ENCODE measurements at regions not wholly inside any gene's neighbourhood (a gene's known extent, or its start where the extent isn't known, plus 50 kb on each side); places are given as distances from the start of the nearest gene placed in this dataset.

GRCh38 chr3:6799264-6799915 is 61.5 kb upstream of the GRM7 start:
- no peak overlapping the region for H3K27ac Mint-ChIP-seq
- H3K27ac ChIP-seq (ENCODE audit: low read depth, low read length) = no peak overlapping the region
- no peaks in the 10 kb centered on the region for H3K4me1 ChIP-seq (ENCODE audit: control insufficient read depth in 2 of 2, insufficient read depth in 2 of 2, low read length in 2 of 2)
- ChIA-PET POLR2A (no interaction called here), CTCF (no interaction called here)
- H3K27me3 ChIP-seq (ENCODE audit: control insufficient read depth in 2 of 2, insufficient read depth in 2 of 2, low read length in 2 of 2) = no peaks in the 10 kb centered on the region
- H3K9me3 Mint-ChIP-seq = peaks cover 0 to 3% (median 0%) of the 10 kb centered on the region in 11 donors
- no peak overlapping the region for H3K4me3 ChIP-seq (ENCODE audit: low read length)
- H3K36me3 ChIP-seq (ENCODE audit: control insufficient read depth in 2 of 3, insufficient read depth in 3 of 3, low read length in 3 of 3) = no peaks in the 10 kb centered on the region
- no peaks in the 10 kb centered on the region for H3K9me3 ChIP-seq (ENCODE audit: control insufficient read depth in 2 of 3, low read length in 3 of 3)
- DNase-seq (peak in 3 of 9 donors; percentile 1 to 26 (median 12)), ATAC-seq (peak; percentile 50)
- intact Hi-C loops (cut with micrococcal nuclease) = no loop called here
- no peaks in the 10 kb centered on the region for H3K27me3 Mint-ChIP-seq
- H3K36me3 Mint-ChIP-seq = no peaks in the 10 kb centered on the region
- H3K4me3 Mint-ChIP-seq = no peak overlapping the region
- no peaks in the 10 kb centered on the region for H3K4me1 Mint-ChIP-seq

- H3K27ac ChIP-seq (ENCODE audit: low read depth, low read length) = no peak overlapping the region
- Mint-ChIP-seq H3K27ac (no peak overlapping the region), H3K36me3 (no peaks in the 10 kb centered on the region), H3K4me1 (no peaks in the 10 kb centered on the region), H3K4me3 (no peak overlapping the region), H3K9me3 (peaks cover 0 to 9% (median 0%) of the 10 kb centered on the region in 11 donors), H3K27me3 (peaks cover 0 to 5% (median 0%) of the 10 kb centered on the region in 5 donors)
- H3K27me3 ChIP-seq (ENCODE audit: control insufficient read depth in 2 of 2, insufficient read depth in 2 of 2, low read length in 2 of 2) = no peaks in the 10 kb centered on the region
- no peaks in the 10 kb centered on the region for H3K9me3 ChIP-seq (ENCODE audit: control insufficient read depth in 2 of 3, low read length in 3 of 3)
- CTCF ChIA-PET = no interaction called here
- ATAC-seq = no peak
- POLR2A ChIA-PET = no interaction called here
- DNase-seq = no peak
- no peak overlapping the region for H3K4me3 ChIP-seq (ENCODE audit: low read length)
- no peaks in the 10 kb centered on the region for H3K36me3 ChIP-seq (ENCODE audit: control insufficient read depth in 2 of 3, insufficient read depth in 3 of 3, low read length in 3 of 3)
- intact Hi-C loops (cut with micrococcal nuclease) = no loop called here
- H3K4me1 ChIP-seq (ENCODE audit: control insufficient read depth in 2 of 2, insufficient read depth in 2 of 2, low read length in 2 of 2) = no peaks in the 10 kb centered on the region
Measured at GRCh38 chr3:6803619-6804018, 57.3 kb upstream of the GRM7 start.

- Histone ChIP-seq H3K4me3 (ENCODE audit: low read length) (no peak overlapping the region), H3K27ac (ENCODE audit: low read depth, low read length) (no peak overlapping the region), H3K36me3 (ENCODE audit: control insufficient read depth in 2 of 3, insufficient read depth in 3 of 3, low read length in 3 of 3) (no peaks in the 10 kb centered on the region), H3K9me3 (ENCODE audit: control insufficient read depth in 2 of 3, low read length in 3 of 3) (no peaks in the 10 kb centered on the region), H3K27me3 (ENCODE audit: control insufficient read depth in 2 of 2, insufficient read depth in 2 of 2, low read length in 2 of 2) (no peaks in the 10 kb centered on the region), H3K4me1 (ENCODE audit: control insufficient read depth in 2 of 2, insufficient read depth in 2 of 2, low read length in 2 of 2) (no peaks in the 10 kb centered on the region)
- ChIA-PET POLR2A (no interaction called here), CTCF (no interaction called here)
- peaks cover 0 to 5% (median 0%) of the 10 kb centered on the region in 5 donors for H3K27me3 Mint-ChIP-seq
- intact Hi-C loops (cut with micrococcal nuclease) = no loop called here
- no peaks in the 10 kb centered on the region for H3K4me1 Mint-ChIP-seq
- no peaks in the 10 kb centered on the region for H3K36me3 Mint-ChIP-seq
- H3K4me3 Mint-ChIP-seq = no peak overlapping the region
- peaks cover 0 to 9% (median 0%) of the 10 kb centered on the region in 11 donors for H3K9me3 Mint-ChIP-seq
- ATAC-seq = no peak
- no peak overlapping the region for H3K27ac Mint-ChIP-seq
- no peak for DNase-seq
Measured at GRCh38 chr3:6805236-6805635, 55.7 kb upstream of the GRM7 start.

- Mint-ChIP-seq H3K4me1 (no peaks in the 10 kb centered on the region), H3K9me3 (peaks cover 0 to 12% (median 0%) of the 10 kb centered on the region in 11 donors), H3K27me3 (peaks cover 0 to 5% (median 0%) of the 10 kb centered on the region in 5 donors), H3K36me3 (no peaks in the 10 kb centered on the region), H3K4me3 (no peak overlapping the region), H3K27ac (no peak overlapping the region)
- DNase-seq (no peak), ATAC-seq (no peak)
- Histone ChIP-seq H3K36me3 (ENCODE audit: control insufficient read depth in 2 of 3, insufficient read depth in 3 of 3, low read length in 3 of 3) (no peaks in the 10 kb centered on the region), H3K27ac (ENCODE audit: low read depth, low read length) (no peak overlapping the region), H3K4me3 (ENCODE audit: low read length) (no peak overlapping the region), H3K27me3 (ENCODE audit: control insufficient read depth in 2 of 2, insufficient read depth in 2 of 2, low read length in 2 of 2) (no peaks in the 10 kb centered on the region), H3K9me3 (ENCODE audit: control insufficient read depth in 2 of 3, low read length in 3 of 3) (no peaks in the 10 kb centered on the region), H3K4me1 (ENCODE audit: control insufficient read depth in 2 of 2, insufficient read depth in 2 of 2, low read length in 2 of 2) (no peaks in the 10 kb centered on the region)
- ChIA-PET CTCF (no interaction called here), POLR2A (no interaction called here)
- intact Hi-C loops (cut with micrococcal nuclease) = no loop called here
Measured at GRCh38 chr3:6806991-6807390, 53.9 kb upstream of the GRM7 start.

GRCh38 chr3:6807967-6808588 is 52.8 kb upstream of the GRM7 start:
- no peaks in the 10 kb centered on the region for H3K9me3 ChIP-seq (ENCODE audit: control insufficient read depth in 2 of 3, low read length in 3 of 3)
- peaks cover 0 to 12% (median 0%) of the 10 kb centered on the region in 11 donors for H3K9me3 Mint-ChIP-seq
- H3K4me1 ChIP-seq (ENCODE audit: control insufficient read depth in 2 of 2, insufficient read depth in 2 of 2, low read length in 2 of 2) = no peaks in the 10 kb centered on the region
- H3K27me3 Mint-ChIP-seq = peaks cover 0 to 5% (median 0%) of the 10 kb centered on the region in 5 donors
- H3K27ac Mint-ChIP-seq = no peak overlapping the region
- H3K36me3 ChIP-seq (ENCODE audit: control insufficient read depth in 2 of 3, insufficient read depth in 3 of 3, low read length in 3 of 3) = no peaks in the 10 kb centered on the region
- no peaks in the 10 kb centered on the region for H3K36me3 Mint-ChIP-seq
- H3K4me3 Mint-ChIP-seq = no peak overlapping the region
- ATAC-seq = no peak
- DNase-seq = no peak
- intact Hi-C loops (cut with micrococcal nuclease) = no loop called here
- H3K27ac ChIP-seq (ENCODE audit: low read depth, low read length) = no peak overlapping the region
- no peaks in the 10 kb centered on the region for H3K27me3 ChIP-seq (ENCODE audit: control insufficient read depth in 2 of 2, insufficient read depth in 2 of 2, low read length in 2 of 2)
- H3K4me1 Mint-ChIP-seq = no peaks in the 10 kb centered on the region
- ChIA-PET CTCF (no interaction called here), POLR2A (no interaction called here)
- no peak overlapping the region for H3K4me3 ChIP-seq (ENCODE audit: low read length)

- no peak overlapping the region for H3K4me3 ChIP-seq (ENCODE audit: low read length)
- no peaks in the 10 kb centered on the region for H3K9me3 ChIP-seq (ENCODE audit: control insufficient read depth in 2 of 3, low read length in 3 of 3)
- Mint-ChIP-seq H3K4me1 (no peaks in the 10 kb centered on the region), H3K27me3 (peaks cover 0 to 5% (median 0%) of the 10 kb centered on the region in 5 donors), H3K4me3 (no peak overlapping the region), H3K9me3 (peaks cover 0 to 12% (median 0%) of the 10 kb centered on the region in 11 donors), H3K36me3 (no peaks in the 10 kb centered on the region), H3K27ac (no peak overlapping the region)
- DNase-seq = no peak
- no peak overlapping the region for H3K27ac ChIP-seq (ENCODE audit: low read depth, low read length)
- CTCF ChIA-PET = no interaction called here
- H3K36me3 ChIP-seq (ENCODE audit: control insufficient read depth in 2 of 3, insufficient read depth in 3 of 3, low read length in 3 of 3) = no peaks in the 10 kb centered on the region
- POLR2A ChIA-PET = no interaction called here
- intact Hi-C loops (cut with micrococcal nuclease) = no loop called here
- ATAC-seq = no peak
- H3K27me3 ChIP-seq (ENCODE audit: control insufficient read depth in 2 of 2, insufficient read depth in 2 of 2, low read length in 2 of 2) = no peaks in the 10 kb centered on the region
- H3K4me1 ChIP-seq (ENCODE audit: control insufficient read depth in 2 of 2, insufficient read depth in 2 of 2, low read length in 2 of 2) = no peaks in the 10 kb centered on the region
Measured at GRCh38 chr3:6809349-6809748, 51.6 kb upstream of the GRM7 start.

Data from naive thymus-derived CD4-positive, alpha-beta T cell (primary cell).